ENCODE measurements at regions not wholly inside any gene's neighbourhood (a gene's known extent, or its start where the extent isn't known, plus 50 kb on each side); places are given as distances from the start of the nearest gene placed in this dataset.

DNA sequence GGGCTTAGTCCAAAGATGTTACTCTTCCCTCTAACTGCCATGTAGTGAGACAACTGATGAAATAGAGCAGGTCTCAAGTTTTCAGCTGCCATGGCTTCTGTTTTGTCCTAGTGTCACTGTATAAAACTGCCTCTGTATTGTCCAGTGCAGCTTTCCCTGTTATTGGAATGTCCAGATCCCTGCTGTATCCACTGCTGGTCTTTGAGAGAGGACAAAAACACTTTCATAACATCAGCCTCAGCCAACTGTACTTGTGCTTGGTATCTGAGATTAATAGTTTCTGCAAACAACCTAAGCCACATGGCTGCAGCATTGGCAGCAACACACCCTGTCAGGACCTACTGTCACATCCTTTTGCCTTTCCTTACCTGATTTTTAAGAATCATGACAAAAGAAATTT, 480.2 kb downstream of the LPIN1 start:
- TF ChIP-seq, protein P1, sequence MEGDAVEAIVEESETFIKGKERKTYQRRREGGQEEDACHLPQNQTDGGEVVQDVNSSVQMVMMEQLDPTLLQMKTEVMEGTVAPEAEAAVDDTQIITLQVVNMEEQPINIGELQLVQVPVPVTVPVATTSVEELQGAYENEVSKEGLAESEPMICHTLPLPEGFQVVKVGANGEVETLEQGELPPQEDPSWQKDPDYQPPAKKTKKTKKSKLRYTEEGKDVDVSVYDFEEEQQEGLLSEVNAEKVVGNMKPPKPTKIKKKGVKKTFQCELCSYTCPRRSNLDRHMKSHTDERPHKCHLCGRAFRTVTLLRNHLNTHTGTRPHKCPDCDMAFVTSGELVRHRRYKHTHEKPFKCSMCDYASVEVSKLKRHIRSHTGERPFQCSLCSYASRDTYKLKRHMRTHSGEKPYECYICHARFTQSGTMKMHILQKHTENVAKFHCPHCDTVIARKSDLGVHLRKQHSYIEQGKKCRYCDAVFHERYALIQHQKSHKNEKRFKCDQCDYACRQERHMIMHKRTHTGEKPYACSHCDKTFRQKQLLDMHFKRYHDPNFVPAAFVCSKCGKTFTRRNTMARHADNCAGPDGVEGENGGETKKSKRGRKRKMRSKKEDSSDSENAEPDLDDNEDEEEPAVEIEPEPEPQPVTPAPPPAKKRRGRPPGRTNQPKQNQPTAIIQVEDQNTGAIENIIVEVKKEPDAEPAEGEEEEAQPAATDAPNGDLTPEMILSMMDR (IDR thresholded peaks at IDR 0.05; ENCODE audit: low read depth, low read length), result no peak
- H3K4me1 ChIP-seq, result no peaks in the 10 kb centered on the region
- H3K9me3 ChIP-seq, result peaks cover 4% of the 10 kb centered on the region
- no peak for DNase-seq
- no peak overlapping the region for H3K4me3 ChIP-seq (ENCODE audit: low read depth, low read length)
- no peaks in the 10 kb centered on the region for H3K27me3 ChIP-seq
- H3K36me3 ChIP-seq, result no peaks in the 10 kb centered on the region

DNA sequence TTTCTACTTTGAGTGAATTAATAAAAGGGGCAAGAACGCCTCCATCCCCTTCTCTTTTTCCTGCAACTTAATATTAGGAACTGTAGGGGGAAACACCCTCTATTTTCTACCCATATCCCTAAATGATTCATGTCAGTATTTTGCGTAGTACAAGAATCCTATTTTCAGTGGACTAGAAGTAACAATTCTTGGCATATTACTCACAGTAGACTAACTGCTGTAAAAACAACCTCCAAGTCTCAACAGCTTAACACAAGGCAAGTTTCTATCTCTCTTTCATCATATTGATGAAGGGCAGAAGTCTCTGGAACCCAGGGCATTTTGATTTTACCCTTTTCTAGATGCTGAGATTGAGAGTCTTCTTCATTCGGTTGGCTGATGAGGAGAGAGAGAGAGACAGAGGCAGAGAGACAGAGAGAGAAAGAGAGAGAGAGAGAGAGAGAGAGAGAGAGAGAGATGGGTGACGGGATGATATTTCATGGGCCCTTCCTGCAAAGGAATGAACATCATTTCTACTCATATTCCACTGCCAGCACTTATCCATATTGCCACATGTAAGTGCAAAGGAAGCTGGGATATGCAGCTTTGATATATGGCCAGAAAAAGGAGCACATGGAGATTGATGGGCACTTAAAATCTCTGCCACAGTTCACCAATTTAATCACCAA, 481.6 kb downstream of the LPIN1 start:
- Histone ChIP-seq H3K36me3 (no peaks in the 10 kb centered on the region), H3K4me3 (ENCODE audit: low read depth, low read length) (no peak overlapping the region), H3K9me3 (peaks cover 2% of the 10 kb centered on the region), H3K27me3 (no peaks in the 10 kb centered on the region), H3K4me1 (no peaks in the 10 kb centered on the region)
- TF ChIP-seq, protein P1 (IDR thresholded peaks at IDR 0.05; ENCODE audit: low read depth, low read length), result no peak
- DNase-seq, result no peak

DNA sequence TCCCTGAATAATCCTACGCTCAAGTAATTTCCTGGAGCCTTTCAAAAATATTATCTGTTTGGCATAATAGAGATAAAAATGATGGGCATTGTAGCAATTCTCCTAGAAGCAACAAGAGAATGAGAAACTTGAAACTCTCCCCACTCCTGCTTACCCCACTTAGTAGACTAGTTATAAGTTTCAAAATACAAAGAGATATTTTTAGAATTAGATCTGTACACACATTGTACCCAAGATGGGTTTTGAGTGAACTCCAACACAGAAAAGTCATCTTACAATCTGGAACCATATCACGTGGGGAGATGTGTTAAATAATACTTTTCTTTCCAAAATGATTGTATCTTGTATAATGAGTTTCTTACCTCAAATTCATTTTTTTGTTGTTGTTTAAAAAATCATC, 484.9 kb downstream of the LPIN1 start:
- DNase-seq, result no peak
- Histone ChIP-seq H3K27me3 (no peaks in the 10 kb centered on the region), H3K36me3 (no peaks in the 10 kb centered on the region), H3K4me1 (no peaks in the 10 kb centered on the region; the same call in 1 of the 2 replicates), H3K4me3 (ENCODE audit: low read depth, low read length) (no peak overlapping the region), H3K9me3 (no peaks in the 10 kb centered on the region)
- TF ChIP-seq, protein P1 (IDR thresholded peaks at IDR 0.05; ENCODE audit: low read depth, low read length), result no peak

DNA sequence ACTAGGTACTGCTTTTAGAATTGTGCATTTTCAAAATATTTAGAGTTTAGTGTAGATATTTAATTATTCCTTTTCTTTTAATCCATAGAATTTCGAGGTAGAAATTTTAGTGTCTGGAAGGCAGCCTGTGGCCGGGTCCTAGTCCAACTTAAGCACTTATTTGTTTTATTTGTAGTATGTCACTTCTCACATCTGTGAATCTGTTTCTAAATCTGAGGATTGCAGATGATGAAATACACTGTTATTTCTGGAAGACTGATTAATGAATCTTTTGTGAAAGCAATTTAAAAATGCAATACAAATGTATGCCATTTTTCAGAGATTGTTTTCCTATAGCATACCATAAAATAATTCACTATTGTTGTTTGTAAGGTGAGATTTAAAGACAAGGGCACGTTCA, 483.9 kb upstream of the TRIB2 start:
- Histone ChIP-seq H3K4me3 (ENCODE audit: low read depth, low read length) (no peak overlapping the region), H3K9me3 (no peaks in the 10 kb centered on the region), H3K4me1 (no peaks in the 10 kb centered on the region; the same call in 1 of the 2 replicates), H3K27me3 (no peaks in the 10 kb centered on the region), H3K36me3 (no peaks in the 10 kb centered on the region)
- DNase-seq, result no peak
- TF ChIP-seq, protein P1 (IDR thresholded peaks at IDR 0.05; ENCODE audit: low read depth, low read length), result no peak

DNA sequence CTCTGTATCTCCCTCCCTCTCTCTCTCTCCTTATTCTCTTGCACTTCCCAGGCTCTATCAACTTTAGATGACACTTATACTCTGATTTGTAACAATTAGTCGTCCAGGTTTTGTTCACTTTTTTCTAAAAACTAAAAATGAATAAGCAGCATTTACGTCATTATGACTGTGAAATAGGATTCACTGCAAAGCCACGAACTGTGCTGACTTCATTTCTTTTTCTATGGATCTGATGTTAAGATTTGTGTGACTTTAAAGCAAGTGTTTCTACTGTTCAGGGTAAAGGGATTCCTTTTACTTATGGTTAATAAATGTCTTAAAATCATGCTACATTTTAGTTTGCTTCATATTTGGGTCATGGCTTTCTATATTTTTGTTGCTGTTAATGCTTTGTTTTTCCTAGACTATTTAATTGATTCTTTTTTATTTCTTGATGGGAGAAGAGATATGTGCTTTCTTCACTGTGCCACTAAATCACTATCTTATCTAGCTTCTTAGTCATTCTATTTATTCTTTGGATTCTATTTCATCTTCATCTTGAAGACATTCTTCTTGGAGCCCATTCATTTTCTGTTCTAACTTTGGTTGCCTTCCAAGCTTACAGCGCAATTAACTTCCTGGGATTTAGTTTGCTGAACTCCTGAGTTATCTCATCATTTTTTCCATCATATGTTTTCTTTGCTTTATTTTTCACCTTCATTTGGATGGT, 480.4 kb upstream of the TRIB2 start:
- TF ChIP-seq, protein P1 (IDR thresholded peaks at IDR 0.05; ENCODE audit: low read depth, low read length), result no peak
- no peak for DNase-seq
- H3K27me3 ChIP-seq, result no peaks in the 10 kb centered on the region

DNA sequence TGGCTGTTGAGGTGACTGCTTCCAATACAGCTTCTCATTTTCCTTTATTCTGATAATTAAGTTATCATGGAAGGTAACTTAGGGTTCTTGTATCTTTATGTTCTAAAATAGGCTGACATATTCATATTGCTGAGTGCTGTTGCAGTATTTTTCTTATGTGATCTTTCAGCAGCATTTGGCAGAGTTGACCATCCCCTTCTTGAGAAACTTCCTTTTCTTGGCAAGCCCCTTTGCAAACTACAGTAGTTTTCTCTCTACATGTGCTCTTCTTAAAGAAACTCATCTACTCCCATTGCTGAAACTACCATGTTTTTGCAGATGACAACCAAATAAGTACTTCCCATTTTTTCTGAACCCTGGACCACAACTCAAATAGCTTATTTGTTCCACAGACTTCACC, 476.5 kb upstream of the TRIB2 start:
- TF ChIP-seq, protein P1 (IDR thresholded peaks at IDR 0.05; ENCODE audit: low read depth, low read length), result no peak
- no peaks in the 10 kb centered on the region for H3K27me3 ChIP-seq
- H3K4me1 ChIP-seq, result no peaks in the 10 kb centered on the region; the same call in 1 of the 2 replicates
- no peaks in the 10 kb centered on the region for H3K9me3 ChIP-seq
- no peak overlapping the region for H3K4me3 ChIP-seq (ENCODE audit: low read depth, low read length)
- no peaks in the 10 kb centered on the region; the same call in 1 of the 2 replicates for H3K36me3 ChIP-seq
- DNase-seq, result no peak

More for the DNA sequence above, 480.4 kb upstream of the TRIB2 start:
- Histone ChIP-seq H3K4me3 (ENCODE audit: low read depth, low read length) (no peak overlapping the region), H3K36me3 (no peaks in the 10 kb centered on the region; the same call in 1 of the 2 replicates), H3K9me3 (no peaks in the 10 kb centered on the region), H3K4me1 (no peaks in the 10 kb centered on the region; the same call in 1 of the 2 replicates)

Data from BE2C (cell line).